Panc1 (cell line): ENCODE measurements at regions not wholly inside any gene's neighbourhood (a gene's known extent, or its start where the extent isn't known, plus 50 kb on each side); places are given as distances from the start of the nearest gene placed in this dataset.

Experiments
- CTCF ChIP-seq: fragments of 450-650 bp; IDR thresholded peaks from 2 replicates; pipeline ENCODE4 v1.5.1; 2017; ENCODE audit warnings: mild to moderate bottlenecking
- POLR2AphosphoS5 ChIP-seq: IDR thresholded peaks from 2 replicates; pipeline ENCODE4 v1.6.1; 2012; ENCODE audit warnings: mild to moderate bottlenecking, low read depth, low read length, moderate library complexity
- SIN3A ChIP-seq: IDR thresholded peaks from 2 replicates; pipeline ENCODE4 v1.6.1; 2012; ENCODE audit warnings: low read depth, mild to moderate bottlenecking, low read length, moderate library complexity, borderline replicate concordance; ENCODE audit not compliant: insufficient read depth
- TCF7L2 ChIP-seq: IDR thresholded peaks from 2 replicates; pipeline ENCODE4 v1.6.1; 2011; ENCODE audit warnings: mild to moderate bottlenecking, low read depth, low read length, inconsistent platforms
- TF ChIP-seq, protein P1 (sequence below), 2 experiments: IDR thresholded peaks; 2 replicates each; pipeline ENCODE4 v1.6.1; 2011 to 2012; ENCODE audit warnings: low read depth in 2 of 2, control low read depth in 1 of 2, low read length in 1 of 2, mild to moderate bottlenecking in 1 of 2, moderate library complexity in 1 of 2; ENCODE audit not compliant: insufficient read depth in 1 of 2

DNA sequence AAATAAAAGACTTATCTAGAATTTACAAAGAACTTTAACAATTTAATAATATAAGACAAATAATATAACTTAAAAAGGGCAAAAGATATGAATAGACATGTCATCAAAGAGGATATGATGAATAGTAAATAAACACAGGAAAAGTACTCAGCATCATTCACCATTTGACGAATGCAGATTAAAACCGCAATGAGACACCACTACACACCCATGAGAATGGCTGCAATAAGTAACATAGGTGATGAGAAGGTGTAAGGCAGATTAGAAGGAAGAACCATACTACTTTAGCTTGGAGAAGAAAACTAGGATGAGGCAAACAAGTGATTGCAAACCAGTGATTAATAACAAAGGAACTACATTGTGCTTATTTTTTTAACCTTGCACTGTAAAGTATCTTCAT, 152.0 kb downstream of the CYRIA start:
- TF ChIP-seq SIN3A, result no peak
- no peak for TF ChIP-seq CTCF
- TF ChIP-seq, protein P1, sequence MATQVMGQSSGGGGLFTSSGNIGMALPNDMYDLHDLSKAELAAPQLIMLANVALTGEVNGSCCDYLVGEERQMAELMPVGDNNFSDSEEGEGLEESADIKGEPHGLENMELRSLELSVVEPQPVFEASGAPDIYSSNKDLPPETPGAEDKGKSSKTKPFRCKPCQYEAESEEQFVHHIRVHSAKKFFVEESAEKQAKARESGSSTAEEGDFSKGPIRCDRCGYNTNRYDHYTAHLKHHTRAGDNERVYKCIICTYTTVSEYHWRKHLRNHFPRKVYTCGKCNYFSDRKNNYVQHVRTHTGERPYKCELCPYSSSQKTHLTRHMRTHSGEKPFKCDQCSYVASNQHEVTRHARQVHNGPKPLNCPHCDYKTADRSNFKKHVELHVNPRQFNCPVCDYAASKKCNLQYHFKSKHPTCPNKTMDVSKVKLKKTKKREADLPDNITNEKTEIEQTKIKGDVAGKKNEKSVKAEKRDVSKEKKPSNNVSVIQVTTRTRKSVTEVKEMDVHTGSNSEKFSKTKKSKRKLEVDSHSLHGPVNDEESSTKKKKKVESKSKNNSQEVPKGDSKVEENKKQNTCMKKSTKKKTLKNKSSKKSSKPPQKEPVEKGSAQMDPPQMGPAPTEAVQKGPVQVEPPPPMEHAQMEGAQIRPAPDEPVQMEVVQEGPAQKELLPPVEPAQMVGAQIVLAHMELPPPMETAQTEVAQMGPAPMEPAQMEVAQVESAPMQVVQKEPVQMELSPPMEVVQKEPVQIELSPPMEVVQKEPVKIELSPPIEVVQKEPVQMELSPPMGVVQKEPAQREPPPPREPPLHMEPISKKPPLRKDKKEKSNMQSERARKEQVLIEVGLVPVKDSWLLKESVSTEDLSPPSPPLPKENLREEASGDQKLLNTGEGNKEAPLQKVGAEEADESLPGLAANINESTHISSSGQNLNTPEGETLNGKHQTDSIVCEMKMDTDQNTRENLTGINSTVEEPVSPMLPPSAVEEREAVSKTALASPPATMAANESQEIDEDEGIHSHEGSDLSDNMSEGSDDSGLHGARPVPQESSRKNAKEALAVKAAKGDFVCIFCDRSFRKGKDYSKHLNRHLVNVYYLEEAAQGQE (IDR thresholded peaks at IDR 0.05; ENCODE audit: insufficient read depth in 1 of 2, low read depth in 2 of 2, low read length in 1 of 2), result no peak
- no peak for TF ChIP-seq POLR2AphosphoS5
- no peak for TF ChIP-seq TCF7L2
